Right cardiac atrium (tissue), 5 donors: ENCODE measurements at regions not wholly inside any gene's neighbourhood (a gene's known extent, or its start where the extent isn't known, plus 50 kb on each side); places are given as distances from the start of the nearest gene placed in this dataset.
A peak's percentile ranks its signal among the peaks of the same experiment; 100 is the strongest.
"Not testable (repeated sequence)": the region's sequence is repeated elsewhere in the genome, so short reads cannot be mapped to it uniquely, and the experiment has no call there.

ENCODE experiments used
- ATAC-seq, 2 donors: fragments of 200-7000 bp; cut with Tn5 transposase; one replicate each; pipeline versions ENCODE4 v1.8.0 to v1.9.1; 2020; ENCODE audit warnings: moderate library complexity in 2 of 2, mild to moderate bottlenecking in 1 of 2
- DNase-seq, 3 donors: peaks; one replicate each; pipeline ENCODE4 v3.0.0-alpha.2; 2020
- H3K27ac ChIP-seq: one replicate; pipeline ENCODE4 v1.5.1; 2013; ENCODE audit warnings: mild to moderate bottlenecking, low read length, control low read depth, moderate library complexity
- H3K27me3 ChIP-seq: one replicate; pipeline ENCODE4 v1.6.1; 2013; ENCODE audit not compliant: control insufficient read depth, insufficient read depth
- H3K4me1 ChIP-seq: one replicate; pipeline ENCODE4 v1.6.1; 2013; ENCODE audit warnings: low read length; ENCODE audit not compliant: control insufficient read depth, insufficient read depth
- H3K4me3 ChIP-seq: one replicate; pipeline ENCODE4 v1.5.1; 2013; ENCODE audit warnings: low read length, control low read depth
- H3K9me3 ChIP-seq: one replicate; pipeline ENCODE4 v1.6.1; 2013; ENCODE audit warnings: low read length; ENCODE audit not compliant: control insufficient read depth
- WGBS: extraction: QIAGEN DNeasy Blood & Tissue Kit; methylation state at CpG from one replicate; pipeline ENCODE4 v1.1.7; 2013; 5-methylcytosine and 5-hydroxymethylcytosine counted together
- intact Hi-C, 4 donors: fragments of 100-400 bp; cut with DNase I; formaldehyde crosslinking; loops; one replicate each; pipeline versions ENCODE4 v1.11.0 to v1.14.0; 2022 to 2023
- donor health status: healthy with polysubstance abuse.
- donor health status: DM: no; HTN: yes; CAD: no.
- donor health status: DM: no; HTN: no; CAD: no.
- donor health status: DM: no; HTN: yes; CAD: no; lungs with severe emphysema.
- donor health status: DM: yes; HTN: yes; CAD: no.

DNA sequence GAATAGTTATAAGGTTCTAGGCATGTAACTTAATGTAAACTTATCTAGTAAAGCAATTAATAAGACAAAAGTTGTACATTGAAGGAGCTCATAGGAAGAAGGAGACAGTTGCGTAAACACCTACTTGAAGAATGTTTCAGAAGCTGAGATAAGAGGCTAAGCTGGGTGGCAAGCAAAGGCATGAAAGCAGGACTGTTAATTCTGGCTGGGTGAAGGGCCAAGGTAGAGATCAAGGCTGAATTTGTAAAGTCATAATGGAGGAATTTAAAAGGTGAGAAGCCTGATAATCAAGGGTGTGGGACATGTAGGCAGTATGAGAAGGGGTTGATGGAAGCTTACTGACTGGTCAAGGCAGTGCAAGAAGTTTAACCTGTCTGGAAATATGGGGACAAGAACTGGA, 80.4 kb upstream of the TGFBR2 start:
- DNase-seq (no peak), ATAC-seq (no peak)
- Histone ChIP-seq H3K4me3 (no peak overlapping the region), H3K27me3 (no peaks in the 10 kb centered on the region), H3K4me1 (peaks cover 5% of the 10 kb centered on the region), H3K9me3 (no peaks in the 10 kb centered on the region), H3K27ac (no peak overlapping the region)
- intact Hi-C loops: loop anchor here in 3 of 4 donors (10.0 kb wide), 4 partner anchors 49 to 159 kb away; partner anchors contain the start of gene TGFBR2 (in 1 of the 3)
- WGBS: 86% methylated on average over 1 of the region's 1 CpG

DNA sequence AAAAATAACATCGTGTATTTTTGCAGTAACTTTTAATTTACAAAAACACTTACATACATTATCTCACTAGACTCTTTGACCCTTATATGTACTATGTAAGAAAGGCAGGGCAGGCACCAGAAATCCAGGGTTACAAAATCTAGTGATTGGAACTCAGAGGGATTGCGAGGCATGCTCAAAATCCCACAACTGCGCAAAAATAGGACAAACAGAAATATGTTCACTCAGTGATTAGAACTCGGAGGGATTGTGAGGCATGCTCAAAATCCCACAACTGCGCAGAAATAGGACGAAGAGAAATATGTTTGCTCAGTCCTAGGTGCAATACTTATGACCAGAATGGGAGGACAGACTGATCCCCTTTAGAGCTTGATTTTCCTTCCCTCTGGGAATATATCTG, 79.2 kb upstream of the TGFBR2 start:
- no peak overlapping the region for H3K4me3 ChIP-seq
- ATAC-seq: no peak
- no peak for DNase-seq
- no peaks in the 10 kb centered on the region for H3K27me3 ChIP-seq
- H3K9me3 ChIP-seq: no peaks in the 10 kb centered on the region
- intact Hi-C loops: loop anchor here in 3 of 4 donors (10.0 kb wide), 4 partner anchors 48 to 158 kb away; partner anchors contain the start of gene TGFBR2 (in 1 of the 3)
- peak overlapping the region; percentile 2 for H3K27ac ChIP-seq
- WGBS: 94% methylated on average over 6 of the region's 6 CpGs
- peaks cover 3% of the 10 kb centered on the region for H3K4me1 ChIP-seq

DNA sequence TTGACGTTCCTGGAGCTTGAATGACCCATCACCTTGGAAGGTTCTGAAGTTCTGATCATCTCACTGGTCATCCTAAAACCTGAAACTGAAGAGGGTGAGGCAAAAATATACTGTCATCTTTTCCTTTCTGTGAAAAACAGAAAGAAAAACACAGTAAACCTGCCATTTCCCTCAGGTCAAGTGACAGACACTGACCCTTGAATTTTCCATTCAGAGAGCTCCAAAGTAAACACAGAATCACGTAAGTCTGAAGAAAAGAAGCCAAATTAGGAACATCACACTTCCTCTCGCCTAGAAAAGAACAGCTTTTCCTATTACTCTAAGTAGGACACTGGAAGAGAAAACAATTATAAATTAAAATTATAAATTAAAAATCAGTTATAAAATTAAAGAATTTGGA, 78.7 kb upstream of the TGFBR2 start:
- intact Hi-C loops: loop anchor here in 3 of 4 donors (10.0 kb wide), 4 partner anchors 47 to 157 kb away; partner anchors contain the start of gene TGFBR2 (in 1 of the 3)
- no peaks in the 10 kb centered on the region for H3K27me3 ChIP-seq
- WGBS: 48% methylated on average over 3 of the region's 3 CpGs
- DNase-seq (no peak), ATAC-seq (peak in 1 of 2 donors; percentile 67)
- no peaks in the 10 kb centered on the region for H3K9me3 ChIP-seq
- H3K27ac ChIP-seq: peak overlapping the region; percentile 2
- peaks cover 3% of the 10 kb centered on the region for H3K4me1 ChIP-seq
- no peak overlapping the region for H3K4me3 ChIP-seq

DNA sequence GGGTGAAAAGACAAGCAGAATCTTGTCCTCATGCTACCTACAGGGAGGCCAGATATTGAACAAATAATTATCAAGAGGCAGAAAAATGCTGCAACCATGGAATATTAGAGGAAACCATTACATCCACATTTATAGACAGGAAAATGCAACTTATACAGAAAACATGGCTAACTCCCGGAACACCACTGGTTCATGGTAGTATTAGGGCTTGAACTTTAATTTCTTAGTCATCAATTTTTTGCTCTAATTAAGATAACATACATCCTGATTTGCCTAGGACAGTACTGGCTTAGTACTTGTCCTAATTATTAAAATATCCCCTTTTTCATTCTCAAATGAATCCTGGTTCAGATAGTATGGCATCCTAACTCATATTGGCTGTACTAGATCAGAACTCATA, 76.3 kb upstream of the TGFBR2 start:
- ATAC-seq: no peak
- no peak for DNase-seq
- 99% methylated on average over 1 of the region's 1 CpG for WGBS
- Histone ChIP-seq H3K4me1 (peaks cover 2% of the 10 kb centered on the region), H3K9me3 (no peaks in the 10 kb centered on the region), H3K27me3 (no peaks in the 10 kb centered on the region), H3K27ac (no peak overlapping the region), H3K4me3 (no peak overlapping the region)
- intact Hi-C loops: loop anchor here in 1 of 4 donors (10.0 kb wide), 1 partner anchor 75 kb away; the partner anchor contains the start of gene TGFBR2

- intact Hi-C loops: loop anchor here in 1 of 4 donors (10.0 kb wide), 1 partner anchor 74 kb away; the partner anchor contains the start of gene TGFBR2
- no peak for DNase-seq
- H3K9me3 ChIP-seq: no peaks in the 10 kb centered on the region
- WGBS: 96% methylated on average over 3 of the region's 3 CpGs
- no peak overlapping the region for H3K27ac ChIP-seq
- H3K27me3 ChIP-seq: no peaks in the 10 kb centered on the region
- peaks cover 2% of the 10 kb centered on the region for H3K4me1 ChIP-seq
- no peak overlapping the region for H3K4me3 ChIP-seq
- ATAC-seq: no peak
These were observed 75.3 kb upstream of the TGFBR2 start for GRCh38 chr3:30531017-30531570.

GRCh38 chr3:30535525-30535924, 70.9 kb upstream of the TGFBR2 start:
- no peaks in the 10 kb centered on the region for H3K27me3 ChIP-seq
- H3K4me3 ChIP-seq: no peak overlapping the region
- no peak overlapping the region for H3K27ac ChIP-seq
- intact Hi-C loops: loop anchor here in 1 of 4 donors (10.0 kb wide), 1 partner anchor 69 kb away; the partner anchor contains the start of gene TGFBR2
- DNase-seq (no peak), ATAC-seq (no peak)
- H3K4me1 ChIP-seq: no peaks in the 10 kb centered on the region
- H3K9me3 ChIP-seq: no peaks in the 10 kb centered on the region
- 52% methylated on average over 1 of the region's 1 CpG for WGBS

DNA sequence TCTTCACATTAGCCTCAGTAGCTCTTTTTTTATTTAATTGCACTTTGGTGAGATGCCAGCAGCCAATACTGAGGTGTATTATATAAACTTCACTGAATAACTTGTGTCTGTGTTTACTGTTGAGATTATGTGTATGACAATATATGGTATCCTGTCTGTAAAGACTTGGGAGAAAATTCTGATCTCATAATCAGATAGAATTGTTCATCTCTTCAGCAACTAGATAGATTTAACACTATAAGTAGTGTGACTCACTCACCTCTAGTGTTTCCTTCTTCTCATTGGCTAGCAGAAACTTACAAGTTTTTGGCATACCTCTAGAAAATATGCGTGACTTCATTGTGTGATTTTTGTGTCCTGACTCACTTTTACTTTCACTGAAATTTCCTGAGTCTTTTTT, 67.6 kb upstream of the TGFBR2 start:
- WGBS: 72% methylated on average over 1 of the region's 1 CpG
- Histone ChIP-seq H3K27me3 (no peaks in the 10 kb centered on the region), H3K4me3 (no peak overlapping the region), H3K4me1 (no peaks in the 10 kb centered on the region), H3K27ac (no peak overlapping the region), H3K9me3 (no peaks in the 10 kb centered on the region)
- DNase-seq (no peak), ATAC-seq (no peak)
- intact Hi-C loops: loop anchor here in 1 of 4 donors (10.0 kb wide), 1 partner anchor 66 kb away; the partner anchor contains the start of gene TGFBR2

- Histone ChIP-seq H3K4me3 (no peak overlapping the region), H3K9me3 (no peaks in the 10 kb centered on the region), H3K4me1 (no peaks in the 10 kb centered on the region), H3K27ac (no peak overlapping the region), H3K27me3 (no peaks in the 10 kb centered on the region)
- WGBS: 90% methylated on average over 4 of the region's 4 CpGs
- DNase-seq: no peak
- no peak for ATAC-seq
- intact Hi-C loops: loop anchor here in 1 of 4 donors (10.0 kb wide), 1 partner anchor 66 kb away; the partner anchor contains the start of gene TGFBR2
These were observed 67.2 kb upstream of the TGFBR2 start for GRCh38 chr3:30539206-30539605.

- no peak for DNase-seq
- peaks cover under 1% of the 10 kb centered on the region for H3K4me1 ChIP-seq
- 65% methylated on average over 1 of the region's 1 CpG for WGBS
- no peak overlapping the region for H3K4me3 ChIP-seq
- intact Hi-C loops: loop anchor here in 1 of 4 donors (10.0 kb wide), 1 partner anchor 65 kb away; the partner anchor contains the start of gene TGFBR2
- no peak for ATAC-seq
- no peaks in the 10 kb centered on the region for H3K27me3 ChIP-seq
- no peaks in the 10 kb centered on the region for H3K9me3 ChIP-seq
- H3K27ac ChIP-seq: no peak overlapping the region
These were observed 66.6 kb upstream of the TGFBR2 start for GRCh38 chr3:30539772-30540171.

DNA sequence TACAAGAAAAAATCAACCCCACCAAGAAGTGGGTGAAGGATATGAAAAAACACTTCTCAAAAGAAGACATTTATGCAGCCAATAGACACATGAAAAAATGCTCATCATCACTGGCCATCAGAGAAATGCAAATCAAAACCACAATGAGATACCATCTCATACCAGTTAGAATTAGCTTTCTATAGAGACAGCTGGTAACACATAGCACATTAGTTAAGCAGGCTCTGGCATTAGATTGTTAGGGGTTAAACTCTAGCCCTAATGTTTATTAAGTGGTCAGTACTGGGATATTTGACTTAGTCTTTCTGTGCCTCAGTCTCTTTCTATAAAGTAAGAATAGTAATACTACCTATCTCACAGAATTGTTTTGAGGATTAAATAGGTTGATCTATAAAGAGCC, 65.2 kb upstream of the TGFBR2 start:
- H3K9me3 ChIP-seq, DNase-seq, H3K4me3 ChIP-seq, intact Hi-C loops, H3K4me1 ChIP-seq, H3K27me3 ChIP-seq, H3K27ac ChIP-seq, ATAC-seq: not testable (repeated sequence)

DNA sequence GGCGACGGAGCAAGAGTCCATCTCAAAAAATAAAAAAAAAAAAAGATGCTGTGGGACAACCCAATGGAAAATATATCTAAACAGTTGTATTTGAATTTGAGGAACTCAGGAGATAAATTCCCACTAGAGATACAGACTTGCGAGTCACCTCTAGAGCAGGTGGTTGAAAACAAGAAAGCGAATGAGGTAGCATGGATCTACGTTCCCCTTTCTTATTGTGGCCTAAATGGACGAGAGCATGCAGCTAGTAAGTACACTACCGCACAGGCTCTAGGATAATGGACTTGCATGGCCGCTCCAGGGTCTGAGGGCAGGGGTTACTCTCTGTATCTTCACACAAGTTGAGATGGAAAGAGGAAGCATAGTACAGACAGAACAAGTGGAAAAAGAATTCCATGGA, 63.5 kb upstream of the TGFBR2 start:
- H3K4me1 ChIP-seq: peaks cover 2% of the 10 kb centered on the region
- intact Hi-C loops: no loop called here
- H3K4me3 ChIP-seq: no peak overlapping the region
- H3K9me3 ChIP-seq: no peaks in the 10 kb centered on the region
- DNase-seq (no peak), ATAC-seq (no peak)
- H3K27ac ChIP-seq: no peak overlapping the region
- 98% methylated on average over 8 of the region's 8 CpGs for WGBS
- H3K27me3 ChIP-seq: no peaks in the 10 kb centered on the region
